GM10266 (cell line): ENCODE measurements at regions not wholly inside any gene's neighbourhood (a gene's known extent, or its start where the extent isn't known, plus 50 kb on each side); places are given as distances from the start of the nearest gene placed in this dataset.

ENCODE experiments used
- DNase-seq: peaks from one replicate; pipeline ENCODE4 v3.0.0; 2012; ENCODE audit errors: extremely low spot score
- CTCF ChIP-seq: IDR thresholded peaks from 2 replicates; pipeline ENCODE4 v1.5.1; 2012; ENCODE audit warnings: mild to moderate bottlenecking, low read depth; ENCODE audit not compliant: control insufficient read depth, insufficient read depth; ENCODE audit errors: missing control alignments

- TF ChIP-seq CTCF, result no peak
- DNase-seq, result no peak
Observed at GRCh38 chr5:125720348-125720685, 702.9 kb upstream of the GRAMD2B start.

- DNase-seq, result no peak
- TF ChIP-seq CTCF, result no peak
Observed at GRCh38 chr5:125720721-125721120, 702.5 kb upstream of the GRAMD2B start.

GRCh38 chr5:125722550-125722949 lies 700.7 kb upstream of the GRAMD2B start:
- DNase-seq, result no peak
- TF ChIP-seq CTCF, result no peak

- no peak for TF ChIP-seq CTCF
Observed at GRCh38 chr5:125725691-125726090, 697.5 kb upstream of the GRAMD2B start.

GRCh38 chr5:125743939-125744338 lies 679.3 kb upstream of the GRAMD2B start:
- TF ChIP-seq CTCF, result no peak
- no peak for DNase-seq

More at GRCh38 chr5:125725691-125726090, 697.5 kb upstream of the GRAMD2B start:
- no peak for DNase-seq

GRCh38 chr5:125746917-125747316 lies 676.3 kb upstream of the GRAMD2B start:
- DNase-seq, result no peak
- TF ChIP-seq CTCF, result no peak

GRCh38 chr5:125750147-125750860 lies 672.9 kb upstream of the GRAMD2B start:
- TF ChIP-seq CTCF, result no peak
- no peak for DNase-seq
